ENCODE measurements at regions not wholly inside any gene's neighbourhood (a gene's known extent, or its start where the extent isn't known, plus 50 kb on each side); places are given as distances from the start of the nearest gene placed in this dataset.

DNA sequence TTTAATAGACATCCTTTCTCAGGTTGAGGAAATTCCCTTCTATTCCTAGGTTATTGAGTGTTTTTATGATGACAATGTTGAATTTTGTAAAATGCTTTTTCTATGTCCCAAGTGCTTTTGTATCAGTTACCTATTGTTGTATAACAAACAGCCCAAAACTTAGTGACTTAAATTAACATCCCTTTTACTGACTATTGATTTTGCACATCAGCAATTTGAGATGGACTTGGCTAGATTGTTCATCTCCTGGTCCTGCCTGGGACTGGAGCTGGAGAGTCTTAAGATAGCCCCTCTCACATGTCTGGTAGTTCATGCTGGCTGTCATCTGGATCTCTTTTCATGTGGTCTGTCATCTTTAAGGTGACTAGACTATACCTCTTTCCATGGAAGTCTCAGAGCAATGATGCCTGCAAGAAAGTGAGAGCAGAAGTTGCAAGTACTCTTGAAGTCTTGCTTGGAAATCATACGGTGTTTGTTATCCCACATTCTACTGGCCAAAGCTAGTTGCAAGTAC is 132.6 kb downstream of the RPAP3 start:
- Histone ChIP-seq H3K4me1 (no peaks in the 10 kb centered on the region), H3K27me3 (no peaks in the 10 kb centered on the region), H3K9me3 (no peaks in the 10 kb centered on the region), H3K4me3 (no peak overlapping the region), H3K36me3 (no peaks in the 10 kb centered on the region), H3K27ac (no peak overlapping the region)
- TF ChIP-seq, protein P1, sequence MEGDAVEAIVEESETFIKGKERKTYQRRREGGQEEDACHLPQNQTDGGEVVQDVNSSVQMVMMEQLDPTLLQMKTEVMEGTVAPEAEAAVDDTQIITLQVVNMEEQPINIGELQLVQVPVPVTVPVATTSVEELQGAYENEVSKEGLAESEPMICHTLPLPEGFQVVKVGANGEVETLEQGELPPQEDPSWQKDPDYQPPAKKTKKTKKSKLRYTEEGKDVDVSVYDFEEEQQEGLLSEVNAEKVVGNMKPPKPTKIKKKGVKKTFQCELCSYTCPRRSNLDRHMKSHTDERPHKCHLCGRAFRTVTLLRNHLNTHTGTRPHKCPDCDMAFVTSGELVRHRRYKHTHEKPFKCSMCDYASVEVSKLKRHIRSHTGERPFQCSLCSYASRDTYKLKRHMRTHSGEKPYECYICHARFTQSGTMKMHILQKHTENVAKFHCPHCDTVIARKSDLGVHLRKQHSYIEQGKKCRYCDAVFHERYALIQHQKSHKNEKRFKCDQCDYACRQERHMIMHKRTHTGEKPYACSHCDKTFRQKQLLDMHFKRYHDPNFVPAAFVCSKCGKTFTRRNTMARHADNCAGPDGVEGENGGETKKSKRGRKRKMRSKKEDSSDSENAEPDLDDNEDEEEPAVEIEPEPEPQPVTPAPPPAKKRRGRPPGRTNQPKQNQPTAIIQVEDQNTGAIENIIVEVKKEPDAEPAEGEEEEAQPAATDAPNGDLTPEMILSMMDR (IDR thresholded peaks at IDR 0.05), result no peak
- no peak for DNase-seq (ENCODE audit: low spot score)

DNA sequence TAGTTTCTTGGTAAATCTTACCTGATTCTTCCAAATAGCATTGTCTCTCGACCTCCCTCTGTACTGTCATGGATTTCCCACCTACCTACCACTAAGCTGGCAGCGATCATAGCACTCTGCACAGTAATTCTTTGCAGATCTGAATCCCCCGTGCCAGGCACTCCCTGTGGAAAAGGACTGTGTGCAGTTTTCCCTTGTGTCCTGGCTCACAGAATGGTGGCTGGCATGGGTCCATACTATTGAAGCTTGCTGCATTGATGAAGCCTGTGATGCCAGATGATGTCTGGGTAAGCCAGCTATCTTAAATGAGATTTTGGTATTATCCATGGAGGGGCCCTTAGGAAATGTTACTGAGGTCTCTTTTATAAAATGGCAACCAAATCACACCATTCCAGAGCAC is 135.7 kb downstream of the RPAP3 start:
- Histone ChIP-seq H3K4me3 (no peak overlapping the region), H3K4me1 (no peaks in the 10 kb centered on the region), H3K9me3 (no peaks in the 10 kb centered on the region), H3K27ac (no peak overlapping the region), H3K27me3 (no peaks in the 10 kb centered on the region), H3K36me3 (no peaks in the 10 kb centered on the region)
- TF ChIP-seq, protein P1 (IDR thresholded peaks at IDR 0.05), result no peak
- no peak for DNase-seq (ENCODE audit: low spot score)

DNA sequence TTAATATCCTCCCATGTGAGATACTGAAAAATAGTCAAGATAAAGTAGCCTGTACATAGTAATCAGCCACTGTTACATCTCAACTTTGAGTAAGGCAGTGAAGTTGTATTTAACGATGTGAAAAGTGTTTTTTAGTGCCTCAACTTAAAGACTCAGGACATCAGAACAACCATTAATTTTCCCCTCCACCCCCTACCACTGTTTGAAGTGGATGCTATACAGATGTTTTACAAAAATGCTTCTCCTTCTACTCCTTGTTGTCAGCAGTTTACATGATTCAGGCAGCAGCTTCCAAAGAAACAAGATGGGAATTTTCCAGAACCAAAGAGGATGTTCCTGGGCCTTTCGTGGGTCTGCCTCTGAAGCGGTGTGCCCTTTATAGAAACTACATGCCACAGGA is 143.6 kb downstream of the RPAP3 start:
- TF ChIP-seq, protein P1 (IDR thresholded peaks at IDR 0.05), result no peak
- Histone ChIP-seq H3K27ac (no peak overlapping the region), H3K4me1 (no peaks in the 10 kb centered on the region), H3K27me3 (no peaks in the 10 kb centered on the region), H3K4me3 (no peak overlapping the region), H3K36me3 (no peaks in the 10 kb centered on the region), H3K9me3 (no peaks in the 10 kb centered on the region)
- no peak for DNase-seq (ENCODE audit: low spot score)

DNA sequence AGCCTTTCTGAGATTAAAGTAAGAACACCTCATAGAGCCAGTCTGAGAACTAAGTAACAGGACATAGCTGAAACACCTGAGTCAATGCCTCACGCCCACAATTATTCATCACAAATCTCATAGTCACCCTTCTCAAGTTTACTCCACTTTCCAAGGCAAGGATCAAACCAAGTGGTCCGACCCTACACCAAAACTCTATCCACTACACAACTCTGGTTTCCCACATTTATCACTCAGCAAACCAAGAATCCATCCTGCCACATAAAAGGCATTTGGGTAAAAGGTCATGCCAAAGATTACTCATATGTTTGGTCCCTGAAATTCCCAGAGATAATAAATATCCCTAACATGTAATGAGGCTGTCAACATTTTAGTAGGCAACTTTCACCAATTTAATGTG is 144.1 kb downstream of the RPAP3 start:
- Histone ChIP-seq H3K36me3 (no peaks in the 10 kb centered on the region), H3K27me3 (no peaks in the 10 kb centered on the region), H3K4me1 (no peaks in the 10 kb centered on the region), H3K27ac (no peak overlapping the region), H3K4me3 (no peak overlapping the region), H3K9me3 (no peaks in the 10 kb centered on the region)
- TF ChIP-seq, protein P1 (IDR thresholded peaks at IDR 0.05), result no peak
- no peak for DNase-seq (ENCODE audit: low spot score)

DNA sequence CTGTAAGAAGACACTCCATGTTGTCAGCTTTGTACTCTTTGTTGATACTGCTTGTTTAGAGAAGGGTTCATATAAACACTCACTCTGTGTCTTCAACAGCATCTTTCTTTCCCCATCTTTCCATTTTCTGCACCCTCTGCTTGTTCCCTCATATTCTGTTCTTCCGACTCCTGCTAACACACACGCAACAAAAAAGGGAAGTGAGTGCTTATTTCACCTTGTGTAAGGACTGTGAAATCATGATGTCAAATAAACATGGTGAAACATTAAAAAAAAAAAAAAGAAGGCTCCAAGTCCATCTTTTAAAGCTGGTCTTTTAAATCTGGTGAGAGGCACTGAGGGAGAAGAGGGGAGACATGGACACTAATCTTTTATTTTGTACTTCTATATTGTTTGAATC is 145.4 kb downstream of the RPAP3 start:
- no peak overlapping the region for H3K27ac ChIP-seq
- no peaks in the 10 kb centered on the region for H3K36me3 ChIP-seq
- H3K27me3 ChIP-seq, result no peaks in the 10 kb centered on the region
- no peaks in the 10 kb centered on the region for H3K9me3 ChIP-seq
- no peak for DNase-seq (ENCODE audit: low spot score)
- H3K4me3 ChIP-seq, result no peak overlapping the region
- TF ChIP-seq, protein P1 (IDR thresholded peaks at IDR 0.05), result no peak
- no peaks in the 10 kb centered on the region for H3K4me1 ChIP-seq

DNA sequence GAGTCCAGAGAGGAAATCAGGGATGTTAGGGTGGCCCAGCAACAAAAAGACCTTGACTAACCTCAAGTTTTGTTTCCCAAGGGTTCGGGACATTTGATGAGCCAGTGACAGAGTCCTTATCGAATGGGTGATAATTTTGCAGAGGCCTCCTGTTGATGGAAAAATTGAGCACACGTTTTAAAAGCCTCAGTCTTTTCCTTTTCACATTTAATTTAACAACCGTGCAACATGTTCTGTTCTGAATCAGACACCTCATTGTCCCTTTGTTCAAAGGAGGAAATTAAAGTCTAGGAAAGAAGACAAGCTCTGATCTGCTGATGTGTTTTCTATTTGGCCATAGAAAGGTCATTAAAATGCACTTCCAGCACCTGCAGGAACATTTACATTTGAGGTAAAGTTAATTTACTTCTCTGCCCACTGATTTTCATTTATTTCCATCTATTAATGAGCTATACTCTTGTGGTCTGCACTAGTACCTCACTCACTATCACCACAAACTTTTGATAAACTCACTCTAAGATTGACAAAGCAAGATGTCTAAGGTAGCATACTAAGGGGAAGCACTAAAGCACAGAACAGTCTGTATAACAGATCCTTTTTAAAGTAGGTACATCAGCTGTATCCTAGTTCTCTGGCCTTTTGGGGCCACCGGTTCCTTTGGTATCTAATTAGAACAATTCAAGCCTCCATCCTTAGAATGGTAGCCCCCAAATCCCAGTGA is 147.0 kb downstream of the RPAP3 start:
- no peak overlapping the region for H3K4me3 ChIP-seq
- TF ChIP-seq, protein P1 (IDR thresholded peaks at IDR 0.05), result no peak
- no peaks in the 10 kb centered on the region for H3K36me3 ChIP-seq
- no peaks in the 10 kb centered on the region for H3K27me3 ChIP-seq
- no peaks in the 10 kb centered on the region for H3K4me1 ChIP-seq
- DNase-seq (ENCODE audit: low spot score), result no peak
- no peak overlapping the region for H3K27ac ChIP-seq
- peaks cover 0 to 2% of the 10 kb centered on the region in 2 donors for H3K9me3 ChIP-seq
